HepG2 (cell line): ENCODE measurements at regions not wholly inside any gene's neighbourhood (a gene's known extent, or its start where the extent isn't known, plus 50 kb on each side); places are given as distances from the start of the nearest gene placed in this dataset.

ENCODE experiments used
- ATAC-seq: fragments of 200-7000 bp; cut with Tn5 transposase; 3 replicates; pipeline ENCODE4 v1.9.1; 2020; ENCODE audit warnings: mild to moderate bottlenecking, moderate library complexity
- BruUV-seq: library from RNA; stranded (reverse); fragments of 400-500 nt; replicated peaks from 2 replicates; lab custom pipeline; 2021; lab: Mats Ljungman, UMichigan
- CTCF ChIA-PET: fragments of 300-600 bp; formaldehyde crosslinking; extraction: SDS; loops from one replicate; lab custom pipeline; 2021; ENCODE audit warnings: low total read pairs, inconsistent platforms, low intra/inter-chr PET ratio; lab: Yijun Ruan, JAX
- POLR2A ChIA-PET: fragments of 350-600 bp; sonication (Branson Sonifier 250); formaldehyde crosslinking; loops from one replicate; lab custom pipeline; 2020; ENCODE audit warnings: antibody characterized with exemption, inconsistent platforms; lab: Yijun Ruan, JAX
- DNase-seq: peaks from one replicate; pipeline ENCODE4 v3.0.0-alpha.2; 2015; ENCODE audit warnings: low spot score
- FAIRE-seq: peaks from 3 replicates; lab custom pipeline; 2011; peaks lifted over from hg19 to GRCh38; lab: Jason Lieb, UNC
- H2AFZ ChIP-seq: one replicate; pipeline ENCODE4 v1.6.1; 2011; ENCODE audit warnings: low read length, inconsistent platforms
- H3K27ac ChIP-seq: fragments of 300-600 bp; 3 replicates; pipeline ENCODE4 v1.8.0; 2011; ENCODE audit warnings: mixed run types, mild to moderate bottlenecking, mixed read lengths, low read length, inconsistent platforms; ENCODE audit not compliant: insufficient read depth; ENCODE audit errors: extremely low read length
- H3K27me3 ChIP-seq, 2 experiments: fragments of 200-600 bp in 1 of 2; 2 replicates in 1 of 2; 3 replicates in 1 of 2; pipeline versions ENCODE4 v1.6.0 to v1.8.0; 2011; ENCODE audit warnings: low read length in 2 of 2, mild to moderate bottlenecking in 2 of 2, moderate library complexity in 2 of 2, inconsistent platforms in 1 of 2; ENCODE audit not compliant: insufficient read depth in 2 of 2, control insufficient read depth in 1 of 2
- H3K36me3 ChIP-seq, 2 experiments: fragments of 200-600 bp in 1 of 2; replicated peaks in 1 of 2; 2 replicates in 1 of 2; 3 replicates in 1 of 2; pipeline versions ENCODE4 v1.5.1 to v1.8.0; 2011; ENCODE audit warnings: low read length in 2 of 2, inconsistent platforms in 1 of 2; ENCODE audit not compliant: insufficient read depth in 2 of 2, control insufficient read depth in 1 of 2
- H3K4me1 ChIP-seq: 2 replicates; pipeline ENCODE4 v1.5.1; 2012; ENCODE audit warnings: low read length, inconsistent platforms; ENCODE audit not compliant: insufficient read depth
- H3K4me2 ChIP-seq: 2 replicates; pipeline ENCODE4 v1.6.0; 2011; ENCODE audit warnings: low read depth, low read length, inconsistent platforms
- H3K4me3 ChIP-seq, 3 experiments: fragments of 200-600 bp in 1 of 3; sonication (generic), shearing (Covaris generic) in 1 of 3; replicated peaks in 1 of 3; 2 replicates each; pipeline ENCODE4 v1.5.1; 2011 to 2016; ENCODE audit warnings: low read length in 3 of 3, inconsistent platforms in 2 of 3, low read depth in 2 of 3, mild to moderate bottlenecking in 2 of 3, control low read depth in 1 of 3, mixed read lengths in 1 of 3; ENCODE audit not compliant: insufficient read depth in 1 of 3
- H3K79me2 ChIP-seq: one replicate; pipeline ENCODE4 v1.6.1; 2011; ENCODE audit warnings: low read length, inconsistent platforms; ENCODE audit not compliant: insufficient read depth
- H3K9ac ChIP-seq: 2 replicates; pipeline ENCODE4 v1.6.0; 2011; ENCODE audit warnings: mild to moderate bottlenecking, low read depth, low read length, inconsistent platforms; ENCODE audit not compliant: insufficient read depth
- H3K9me3 ChIP-seq: 2 replicates; pipeline ENCODE4 v1.5.1; 2012; ENCODE audit warnings: mild to moderate bottlenecking, low read length
- H4K20me1 ChIP-seq: 2 replicates; pipeline ENCODE4 v1.6.0; 2011; ENCODE audit warnings: inconsistent platforms, mild to moderate bottlenecking, low read length, moderate library complexity; ENCODE audit not compliant: insufficient read depth
- ARNTL ChIP-seq: sonication (generic); formaldehyde crosslinking; IDR thresholded peaks from 2 replicates; pipeline ENCODE4 v1.4.0; 2020; ENCODE audit warnings: mild to moderate bottlenecking, missing genetic modification reagents
- DRAP1 ChIP-seq: IDR thresholded peaks from 2 replicates; pipeline ENCODE4 v1.6.1; 2016; ENCODE audit warnings: missing genetic modification reagents, missing compliant biosample characterization
- EP300 ChIP-seq, 3 experiments: sonication (generic) in 1 of 3; formaldehyde crosslinking in 1 of 3; IDR thresholded peaks; 2 replicates each; pipeline versions ENCODE4 v1.5.1 to v1.6.1; 2011 to 2020; ENCODE audit warnings: low read depth in 2 of 3, low read length in 2 of 3, borderline replicate concordance in 1 of 3, improper control_type of control experiment in 1 of 3, mild to moderate bottlenecking in 1 of 3, missing genetic modification reagents in 1 of 3, moderate library complexity in 1 of 3
- HMGXB4 ChIP-seq, 2 experiments: sonication (generic) in 1 of 2; formaldehyde crosslinking in 1 of 2; IDR thresholded peaks; 2 replicates each; pipeline versions ENCODE4 v1.4.0 to v1.6.1; 2018 to 2020; ENCODE audit warnings: missing genetic modification reagents in 2 of 2, borderline replicate concordance in 1 of 2, low read depth in 1 of 2, mild to moderate bottlenecking in 1 of 2, missing biosample characterization in 1 of 2
- HNF1B ChIP-seq: sonication (generic); formaldehyde crosslinking; IDR thresholded peaks from 2 replicates; pipeline ENCODE4 v1.5.1; 2020; ENCODE audit warnings: mild to moderate bottlenecking, moderate library complexity, missing genetic modification reagents
- PRMT3 ChIP-seq: sonication (generic); formaldehyde crosslinking; IDR thresholded peaks from 2 replicates; pipeline ENCODE4 v1.8.1; 2022; ENCODE audit warnings: low read depth, mild to moderate bottlenecking, moderate library complexity, missing genetic modification reagents, borderline replicate concordance
- SIX4 ChIP-seq: sonication (generic); formaldehyde crosslinking; IDR thresholded peaks from 2 replicates; pipeline ENCODE4 v1.4.0; 2020; ENCODE audit warnings: missing genetic modification reagents
- SMC3 ChIP-seq: IDR thresholded peaks from 2 replicates; pipeline ENCODE4 v1.6.1; 2011; ENCODE audit warnings: low read length, improper control_type of control experiment
- SP2 ChIP-seq: sonication (generic); formaldehyde crosslinking; IDR thresholded peaks from 2 replicates; pipeline ENCODE4 v1.5.1; 2020; ENCODE audit warnings: mild to moderate bottlenecking, missing genetic modification reagents
- TCF12 ChIP-seq, 2 experiments: fragments of 450-650 bp in 1 of 2; sonication (generic) in 1 of 2; formaldehyde crosslinking in 1 of 2; IDR thresholded peaks; 2 replicates each; pipeline versions ENCODE4 v1.6.1 to v1.8.0; 2017 to 2022; ENCODE audit warnings: antibody characterized with exemption in 1 of 2, mild to moderate bottlenecking in 1 of 2, missing genetic modification reagents in 1 of 2, moderate library complexity in 1 of 2
- TFDP1 ChIP-seq: IDR thresholded peaks from 2 replicates; pipeline ENCODE4 v1.6.1; 2016; ENCODE audit warnings: missing compliant biosample characterization, missing genetic modification reagents, borderline replicate concordance
- YEATS4 ChIP-seq: sonication (generic); formaldehyde crosslinking; IDR thresholded peaks from 2 replicates; pipeline ENCODE4 v1.4.0; 2020; ENCODE audit warnings: missing genetic modification reagents, borderline replicate concordance
- ZNF580 ChIP-seq: IDR thresholded peaks from 2 replicates; pipeline ENCODE4 v1.6.1; 2016; ENCODE audit warnings: low read depth, borderline replicate concordance
- ZNF709 ChIP-seq: sonication (generic); formaldehyde crosslinking; IDR thresholded peaks from 2 replicates; pipeline ENCODE4 v1.5.0; 2020; ENCODE audit warnings: mild to moderate bottlenecking, missing genetic modification reagents
- WGBS: methylation state at CpG from one replicate; pipeline ENCODE4 v1.1.6; 2017; ENCODE audit warnings: low lambda C conversion rate; 5-methylcytosine and 5-hydroxymethylcytosine counted together
- in situ Hi-C: cut with HindIII; loops from 2 replicates; pipeline ENCODE4 v1.10.0; 2017; ENCODE audit warnings: low pct_unique_long_range_greater_than_20kb; ENCODE audit not compliant: extremely low pct_ligation_motif_present
- intact Hi-C: fragments of 100-400 bp; cut with micrococcal nuclease; formaldehyde crosslinking; loops from one replicate; pipeline ENCODE4 v1.10.0; 2022; ENCODE audit not compliant: unreplicated experiment

GRCh38 chr6:85262621-85263020 lies 187.3 kb upstream of the NT5E start:
- Histone ChIP-seq H3K36me3 (no peaks in the 10 kb centered on the region), H3K79me2 (no peaks in the 10 kb centered on the region), H3K27me3 (no peaks in the 10 kb centered on the region), H3K4me3 (no peak overlapping the region), H3K9ac (no peak overlapping the region), H3K27ac (no peak overlapping the region), H3K9me3 (no peaks in the 10 kb centered on the region), H4K20me1 (no peaks in the 10 kb centered on the region), H3K4me1 (no peaks in the 10 kb centered on the region), H2AFZ (no peak overlapping the region), H3K4me2 (no peak overlapping the region)
- intact Hi-C loops = no loop called here
- FAIRE-seq (no peak), DNase-seq (no peak), ATAC-seq (no peak)
- BruUV-seq = no TSS peak
- WGBS = 0% methylated on average over 3 of the region's 3 CpGs
- ChIA-PET CTCF (no interaction called here), POLR2A (no interaction called here)
- TF ChIP-seq SP2 (CRISPR knock-in tag) (no peak), TFDP1 (CRISPR knock-in tag) (no peak), ZNF709 (CRISPR knock-in tag) (no peak), HMGXB4 (CRISPR knock-in tag; IDR thresholded peaks at IDR 0.05; ENCODE audit: borderline replicate concordance in 1 of 2, low read depth in 1 of 2) (no peak), TCF12 (IDR thresholded peaks at IDR 0.05) (no peak), TCF12 (CRISPR knock-in tag; IDR thresholded peaks at IDR 0.05) (no peak), YEATS4 (no peak), DRAP1 (CRISPR knock-in tag) (no peak), PRMT3 (no peak), SIX4 (CRISPR knock-in tag) (no peak), ZNF580 (CRISPR knock-in tag) (no peak), SMC3 (no peak), EP300 (IDR thresholded peaks at IDR 0.05; ENCODE audit: low read depth in 2 of 2, low read length in 2 of 2) (no peak), EP300 (CRISPR knock-in tag; IDR thresholded peaks at IDR 0.05; ENCODE audit: borderline replicate concordance) (no peak), ARNTL (no peak), HNF1B (CRISPR knock-in tag) (no peak)
- in situ Hi-C loops = no loop called here
